ENCODE measurements at regions not wholly inside any gene's neighbourhood (a gene's known extent, or its start where the extent isn't known, plus 50 kb on each side); places are given as distances from the start of the nearest gene placed in this dataset.
A peak's percentile ranks its signal among the peaks of the same experiment; 100 is the strongest.
"Not testable (repeated sequence)": the region's sequence is repeated elsewhere in the genome, so short reads cannot be mapped to it uniquely, and the experiment has no call there.

GRCh38 chr2:101645886-101646285 lies 51.6 kb upstream of the MAP4K4 start:
- H3K27me3 ChIP-seq (ENCODE audit: control insufficient read depth, insufficient read depth); intact Hi-C loops (cut with DNase I); H3K4me3 ChIP-seq (ENCODE audit: low read length); H3K27ac ChIP-seq (ENCODE audit: low read length); H3K9me3 ChIP-seq (ENCODE audit: control insufficient read depth, low read length); DNase-seq; H3K4me1 ChIP-seq (ENCODE audit: control insufficient read depth, insufficient read depth, low read length); ATAC-seq: not testable (repeated sequence)
- 87% methylated on average over 7 of the region's 7 CpGs for WGBS

DNA sequence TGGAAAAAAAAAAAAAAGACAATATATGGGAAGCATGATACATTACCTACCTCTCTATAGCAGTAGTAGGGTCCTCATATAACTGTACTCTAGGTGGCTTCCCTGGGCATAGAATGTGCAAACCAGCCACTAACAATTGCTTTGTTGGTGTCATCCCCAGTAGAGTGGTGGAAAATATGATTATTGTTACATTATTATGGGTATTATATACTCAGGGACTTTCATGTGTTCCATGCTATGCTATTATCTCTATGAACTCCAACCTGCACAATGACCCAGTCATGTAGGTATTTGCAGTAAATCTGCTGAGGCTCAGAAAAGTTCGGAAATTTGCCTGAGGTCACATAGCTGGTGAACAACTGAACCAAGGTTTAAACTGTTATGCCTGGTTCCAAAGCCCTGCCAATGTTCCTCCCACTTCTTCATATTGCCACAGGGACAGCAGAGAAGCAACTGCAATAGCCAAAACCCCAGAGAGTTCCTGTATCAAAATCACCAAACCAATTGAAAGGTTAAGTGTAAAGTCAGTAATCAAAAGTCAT lies 52.6 kb upstream of the MAP4K4 start:
- no peaks in the 10 kb centered on the region for H3K4me1 ChIP-seq (ENCODE audit: control insufficient read depth, insufficient read depth, low read length)
- H3K4me3 ChIP-seq (ENCODE audit: low read length) = no peak overlapping the region
- no peaks in the 10 kb centered on the region for H3K9me3 ChIP-seq (ENCODE audit: control insufficient read depth, low read length)
- no peak for DNase-seq
- ATAC-seq = no peak
- no peaks in the 10 kb centered on the region for H3K27me3 ChIP-seq (ENCODE audit: control insufficient read depth, insufficient read depth)
- H3K27ac ChIP-seq (ENCODE audit: low read length) = no peak overlapping the region
- WGBS = 85% methylated on average over 1 of the region's 1 CpG
- intact Hi-C loops (cut with DNase I) = no loop called here

- intact Hi-C loops (cut with DNase I) = no loop called here
- Histone ChIP-seq H3K27ac (ENCODE audit: low read length) (no peak overlapping the region), H3K9me3 (ENCODE audit: control insufficient read depth, low read length) (no peaks in the 10 kb centered on the region), H3K4me1 (ENCODE audit: control insufficient read depth, insufficient read depth, low read length) (no peaks in the 10 kb centered on the region), H3K27me3 (ENCODE audit: control insufficient read depth, insufficient read depth) (no peaks in the 10 kb centered on the region), H3K4me3 (ENCODE audit: low read length) (no peak overlapping the region)
- WGBS = 83% methylated on average over 1 of the region's 1 CpG
- ATAC-seq (no peak), DNase-seq (no peak)
Observed at GRCh38 chr2:101643004-101643524, 54.4 kb upstream of the MAP4K4 start.

- H3K4me1 ChIP-seq (ENCODE audit: control insufficient read depth, insufficient read depth, low read length) = no peaks in the 10 kb centered on the region
- no peak overlapping the region for H3K4me3 ChIP-seq (ENCODE audit: low read length)
- DNase-seq (no peak), ATAC-seq (no peak)
- no peaks in the 10 kb centered on the region for H3K9me3 ChIP-seq (ENCODE audit: control insufficient read depth, low read length)
- no peak overlapping the region for H3K27ac ChIP-seq (ENCODE audit: low read length)
- H3K27me3 ChIP-seq (ENCODE audit: control insufficient read depth, insufficient read depth) = no peaks in the 10 kb centered on the region
- WGBS = 91% methylated on average over 17 of the region's 17 CpGs
- intact Hi-C loops (cut with DNase I) = no loop called here
Observed at GRCh38 chr2:101638817-101639605, 58.5 kb upstream of the MAP4K4 start.

GRCh38 chr2:101638181-101638711 lies 59.3 kb upstream of the MAP4K4 start:
- no peak for ATAC-seq
- DNase-seq = no peak
- intact Hi-C loops (cut with DNase I) = no loop called here
- 62% methylated on average over 12 of the region's 12 CpGs for WGBS
- H3K27me3 ChIP-seq (ENCODE audit: control insufficient read depth, insufficient read depth) = no peaks in the 10 kb centered on the region
- no peak overlapping the region for H3K27ac ChIP-seq (ENCODE audit: low read length)
- no peaks in the 10 kb centered on the region for H3K9me3 ChIP-seq (ENCODE audit: control insufficient read depth, low read length)
- H3K4me1 ChIP-seq (ENCODE audit: control insufficient read depth, insufficient read depth, low read length) = no peaks in the 10 kb centered on the region
- no peak overlapping the region for H3K4me3 ChIP-seq (ENCODE audit: low read length)

GRCh38 chr2:101630224-101630949 lies 67.1 kb upstream of the MAP4K4 start:
- DNase-seq (no peak), ATAC-seq (peak in 1 of 2 donors; percentile 20)
- Histone ChIP-seq H3K4me1 (ENCODE audit: control insufficient read depth, insufficient read depth, low read length) (no peaks in the 10 kb centered on the region), H3K27me3 (ENCODE audit: control insufficient read depth, insufficient read depth) (no peaks in the 10 kb centered on the region), H3K9me3 (ENCODE audit: control insufficient read depth, low read length) (no peaks in the 10 kb centered on the region), H3K4me3 (ENCODE audit: low read length) (no peak overlapping the region), H3K27ac (ENCODE audit: low read length) (no peak overlapping the region)
- WGBS = 70% methylated on average over 18 of the region's 18 CpGs
- intact Hi-C loops (cut with DNase I) = no loop called here

DNA sequence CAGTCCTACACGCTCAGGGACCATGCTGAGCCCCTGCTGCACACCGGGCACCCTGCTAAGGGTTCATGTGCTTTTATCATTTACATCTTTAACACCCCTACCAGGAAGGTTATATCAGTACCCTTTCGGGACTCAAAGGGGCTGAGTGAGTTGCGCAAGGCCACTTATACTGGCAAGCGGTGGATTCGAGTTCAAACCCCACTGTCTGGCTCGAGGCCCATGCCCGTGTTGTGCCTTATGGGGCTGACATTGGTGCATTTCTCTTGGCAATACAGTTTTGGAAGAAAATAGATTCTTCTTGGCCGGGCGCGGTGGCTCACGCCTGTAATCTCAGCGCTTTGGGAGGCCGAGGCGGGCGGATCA lies 69.5 kb upstream of the MAP4K4 start:
- Histone ChIP-seq H3K4me3 (ENCODE audit: low read length) (no peak overlapping the region), H3K9me3 (ENCODE audit: control insufficient read depth, low read length) (no peaks in the 10 kb centered on the region), H3K4me1 (ENCODE audit: control insufficient read depth, insufficient read depth, low read length) (no peaks in the 10 kb centered on the region), H3K27ac (ENCODE audit: low read length) (no peak overlapping the region), H3K27me3 (ENCODE audit: control insufficient read depth, insufficient read depth) (no peaks in the 10 kb centered on the region)
- intact Hi-C loops (cut with DNase I) = no loop called here
- WGBS = 97% methylated on average over 15 of the region's 16 CpGs
- ATAC-seq = no peak
- no peak for DNase-seq

- DNase-seq = no peak
- Histone ChIP-seq H3K4me1 (ENCODE audit: control insufficient read depth, insufficient read depth, low read length) (no peaks in the 10 kb centered on the region), H3K27ac (ENCODE audit: low read length) (no peak overlapping the region), H3K4me3 (ENCODE audit: low read length) (no peak overlapping the region), H3K9me3 (ENCODE audit: control insufficient read depth, low read length) (no peaks in the 10 kb centered on the region), H3K27me3 (ENCODE audit: control insufficient read depth, insufficient read depth) (no peaks in the 10 kb centered on the region)
- intact Hi-C loops (cut with DNase I) = no loop called here
- ATAC-seq = no peak
- 81% methylated on average over 14 of the region's 14 CpGs for WGBS
Observed at GRCh38 chr2:101627285-101628029, 70.0 kb upstream of the MAP4K4 start.

GRCh38 chr2:101625814-101626213 lies 71.7 kb upstream of the MAP4K4 start:
- H3K4me3 ChIP-seq (ENCODE audit: low read length); H3K27me3 ChIP-seq (ENCODE audit: control insufficient read depth, insufficient read depth); ATAC-seq; DNase-seq; H3K4me1 ChIP-seq (ENCODE audit: control insufficient read depth, insufficient read depth, low read length); H3K9me3 ChIP-seq (ENCODE audit: control insufficient read depth, low read length); intact Hi-C loops (cut with DNase I); H3K27ac ChIP-seq (ENCODE audit: low read length): not testable (repeated sequence)
- WGBS = 93% methylated on average over 8 of the region's 8 CpGs

DNA sequence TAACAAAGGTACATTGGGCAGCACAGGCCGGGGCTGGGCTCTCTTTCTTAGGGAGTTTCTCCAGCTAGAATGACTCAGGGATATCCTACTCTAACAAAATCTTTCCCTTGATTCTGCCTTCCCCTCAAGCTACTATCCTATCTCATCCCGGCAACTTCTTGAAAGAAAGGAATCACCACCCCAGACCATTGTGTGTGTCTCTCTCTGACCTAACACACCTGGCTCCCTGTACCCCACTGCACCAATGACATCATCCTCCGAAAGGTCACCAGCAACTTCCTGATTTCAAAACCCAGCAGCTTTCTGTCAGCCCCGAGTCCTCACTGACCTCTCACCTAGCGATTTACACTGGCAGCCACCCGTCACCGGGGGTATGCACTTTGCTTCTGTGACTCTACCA lies 72.1 kb upstream of the MAP4K4 start:
- Histone ChIP-seq H3K27me3 (ENCODE audit: control insufficient read depth, insufficient read depth) (no peaks in the 10 kb centered on the region), H3K9me3 (ENCODE audit: control insufficient read depth, low read length) (no peaks in the 10 kb centered on the region), H3K4me1 (ENCODE audit: control insufficient read depth, insufficient read depth, low read length) (no peaks in the 10 kb centered on the region), H3K4me3 (ENCODE audit: low read length) (no peak overlapping the region), H3K27ac (ENCODE audit: low read length) (no peak overlapping the region)
- no peak for DNase-seq
- no peak for ATAC-seq
- 80% methylated on average over 7 of the region's 7 CpGs for WGBS
- intact Hi-C loops (cut with DNase I) = no loop called here
